ENCODE measurements at regions not wholly inside any gene's neighbourhood (a gene's known extent, or its start where the extent isn't known, plus 50 kb on each side); places are given as distances from the start of the nearest gene placed in this dataset.
A peak's percentile ranks its signal among the peaks of the same experiment; 100 is the strongest.
"Not testable (repeated sequence)": the region's sequence is repeated elsewhere in the genome, so short reads cannot be mapped to it uniquely, and the experiment has no call there.

DNA sequence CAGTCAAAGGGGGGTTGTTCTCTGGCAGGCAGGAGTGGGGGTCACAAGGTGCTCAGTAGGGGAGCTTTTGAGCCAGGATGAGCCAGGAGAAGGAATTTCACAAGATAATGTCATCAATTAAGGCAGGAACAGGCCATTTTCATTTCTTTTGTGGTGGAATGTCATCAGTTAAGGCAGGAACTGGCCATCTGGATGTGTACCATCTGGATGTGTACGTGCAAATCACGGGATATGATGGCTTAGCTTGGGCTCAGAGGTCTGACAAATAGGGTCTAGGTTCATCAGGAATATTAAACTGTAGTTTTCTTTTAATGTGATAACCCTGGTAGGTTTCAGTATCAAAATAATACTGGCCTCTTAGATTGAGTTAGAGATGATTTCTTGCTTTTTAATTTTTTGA is 752.4 kb upstream of the ANO3 start:
- not testable (repeated sequence) for H3K9me2 ChIP-seq (ENCODE audit: insufficient read depth); H3K36me3 Mint-ChIP-seq (ENCODE audit: low read depth); H3F3A ChIP-seq (replicated peaks; ENCODE audit: low read depth); H4K20me1 ChIP-seq (replicated peaks; ENCODE audit: insufficient read depth); H3K36me3 ChIP-seq (ENCODE audit: insufficient read depth); H3K79me2 ChIP-seq (replicated peaks; ENCODE audit: insufficient read depth); ATAC-seq; H3K9me3 Mint-ChIP-seq; H3K27me3 Mint-ChIP-seq (ENCODE audit: insufficient read depth, low read depth, poor library complexity); H3K27me3 ChIP-seq (ENCODE audit: insufficient read depth); H2AFZ ChIP-seq
- H3K27ac ChIP-seq (ENCODE audit: low read depth), result peak overlapping the region; percentile 94
- H3K4me3 ChIP-seq, result peak overlapping the region; percentile 11; the same call in 1 of the 2 replicates
- TF ChIP-seq NANOG (IDR thresholded peaks at IDR 0.05; ENCODE audit: borderline replicate concordance) (peak; percentile 84), POLR2AphosphoS5 (IDR thresholded peaks at IDR 0.05; ENCODE audit: low read depth) (0 out of 2 replicates have a peak, but pooled peaks have one; percentile 17)
- H3K4me2 ChIP-seq, result peak overlapping the region; percentile 28
- peaks cover 50% of the 10 kb centered on the region for H3K4me1 Mint-ChIP-seq
- peak; percentile 15 for DNase-seq (ENCODE audit: low spot score)
- H3K4me3 Mint-ChIP-seq, result peak overlapping the region; percentile 26
- peaks cover 46% of the 10 kb centered on the region for H3K4me1 ChIP-seq (ENCODE audit: insufficient read depth)
- H3K27ac Mint-ChIP-seq, result peak overlapping the region; percentile 74

DNA sequence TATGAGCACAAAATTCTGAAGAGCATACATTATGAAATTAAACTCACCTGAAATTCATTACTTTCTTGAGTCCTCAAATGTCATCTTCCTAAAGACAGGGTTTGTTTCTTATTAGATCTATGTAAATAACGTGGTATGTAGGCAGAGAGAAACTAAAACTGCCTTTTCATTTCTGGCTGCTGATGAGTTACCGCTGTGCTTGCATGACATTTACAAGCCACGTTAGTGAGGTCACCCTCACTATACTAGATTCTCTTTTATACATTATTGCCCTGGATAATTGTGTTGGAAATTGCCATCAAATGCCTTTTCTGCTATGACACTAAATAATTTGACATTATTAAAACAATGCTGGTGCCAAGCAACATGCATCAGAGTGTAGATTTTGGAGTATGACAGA is 748.3 kb upstream of the ANO3 start:
- DNase-seq (ENCODE audit: low spot score), result no peak
- H3K4me3 Mint-ChIP-seq, result no peak overlapping the region
- H3K9me2 ChIP-seq (ENCODE audit: insufficient read depth), result no peaks in the 10 kb centered on the region
- H3K27ac ChIP-seq (ENCODE audit: low read depth), result no peak overlapping the region
- no peaks in the 10 kb centered on the region for H3F3A ChIP-seq (replicated peaks; ENCODE audit: low read depth)
- H4K20me1 ChIP-seq (replicated peaks; ENCODE audit: insufficient read depth), result no peaks in the 10 kb centered on the region
- H3K36me3 ChIP-seq (ENCODE audit: insufficient read depth), result no peaks in the 10 kb centered on the region
- H3K27me3 ChIP-seq (ENCODE audit: insufficient read depth), result no peaks in the 10 kb centered on the region
- peaks cover 23% of the 10 kb centered on the region for H3K4me1 ChIP-seq (ENCODE audit: insufficient read depth)
- H3K4me1 Mint-ChIP-seq, result peaks cover 36% of the 10 kb centered on the region
- no peaks in the 10 kb centered on the region for H3K9me3 Mint-ChIP-seq
- H3K27me3 Mint-ChIP-seq (ENCODE audit: insufficient read depth, low read depth, poor library complexity), result no peaks in the 10 kb centered on the region
- ATAC-seq, result no peak
- no peaks in the 10 kb centered on the region; the same call in 1 of the 3 replicates for H3K36me3 Mint-ChIP-seq (ENCODE audit: low read depth)
- no peaks in the 10 kb centered on the region for H3K79me2 ChIP-seq (replicated peaks; ENCODE audit: insufficient read depth)
- H3K4me2 ChIP-seq, result no peak overlapping the region
- H3K4me3 ChIP-seq, result no peak overlapping the region
- H2AFZ ChIP-seq, result no peak overlapping the region
- H3K27ac Mint-ChIP-seq, result no peak overlapping the region
- TF ChIP-seq REST (IDR thresholded peaks at IDR 0.05; ENCODE audit: unreplicated experiment) (no peak), JUNB (IDR thresholded peaks at IDR 0.05; ENCODE audit: unreplicated experiment) (no peak), ZNF114 (CRISPR knock-in tag; IDR thresholded peaks at IDR 0.05) (no peak), ZNF331 (CRISPR knock-in tag; IDR thresholded peaks at IDR 0.05; ENCODE audit: low read depth) (no peak), CTCF (conservative IDR thresholded peaks at IDR 0.05; ENCODE audit: low read depth in 2 of 2) (no peak), CREB1 (CRISPR knock-in tag; IDR thresholded peaks at IDR 0.05; ENCODE audit: low read depth) (no peak), NANOG (IDR thresholded peaks at IDR 0.05; ENCODE audit: borderline replicate concordance) (no peak), EZH2 (IDR thresholded peaks at IDR 0.05; ENCODE audit: low read depth, unreplicated experiment) (no peak), EZH2phosphoT487 (IDR thresholded peaks at IDR 0.05; ENCODE audit: unreplicated experiment) (no peak), STAT1 (IDR thresholded peaks at IDR 0.05; ENCODE audit: unreplicated experiment) (no peak)
- TF ChIP-seq, protein P1, sequence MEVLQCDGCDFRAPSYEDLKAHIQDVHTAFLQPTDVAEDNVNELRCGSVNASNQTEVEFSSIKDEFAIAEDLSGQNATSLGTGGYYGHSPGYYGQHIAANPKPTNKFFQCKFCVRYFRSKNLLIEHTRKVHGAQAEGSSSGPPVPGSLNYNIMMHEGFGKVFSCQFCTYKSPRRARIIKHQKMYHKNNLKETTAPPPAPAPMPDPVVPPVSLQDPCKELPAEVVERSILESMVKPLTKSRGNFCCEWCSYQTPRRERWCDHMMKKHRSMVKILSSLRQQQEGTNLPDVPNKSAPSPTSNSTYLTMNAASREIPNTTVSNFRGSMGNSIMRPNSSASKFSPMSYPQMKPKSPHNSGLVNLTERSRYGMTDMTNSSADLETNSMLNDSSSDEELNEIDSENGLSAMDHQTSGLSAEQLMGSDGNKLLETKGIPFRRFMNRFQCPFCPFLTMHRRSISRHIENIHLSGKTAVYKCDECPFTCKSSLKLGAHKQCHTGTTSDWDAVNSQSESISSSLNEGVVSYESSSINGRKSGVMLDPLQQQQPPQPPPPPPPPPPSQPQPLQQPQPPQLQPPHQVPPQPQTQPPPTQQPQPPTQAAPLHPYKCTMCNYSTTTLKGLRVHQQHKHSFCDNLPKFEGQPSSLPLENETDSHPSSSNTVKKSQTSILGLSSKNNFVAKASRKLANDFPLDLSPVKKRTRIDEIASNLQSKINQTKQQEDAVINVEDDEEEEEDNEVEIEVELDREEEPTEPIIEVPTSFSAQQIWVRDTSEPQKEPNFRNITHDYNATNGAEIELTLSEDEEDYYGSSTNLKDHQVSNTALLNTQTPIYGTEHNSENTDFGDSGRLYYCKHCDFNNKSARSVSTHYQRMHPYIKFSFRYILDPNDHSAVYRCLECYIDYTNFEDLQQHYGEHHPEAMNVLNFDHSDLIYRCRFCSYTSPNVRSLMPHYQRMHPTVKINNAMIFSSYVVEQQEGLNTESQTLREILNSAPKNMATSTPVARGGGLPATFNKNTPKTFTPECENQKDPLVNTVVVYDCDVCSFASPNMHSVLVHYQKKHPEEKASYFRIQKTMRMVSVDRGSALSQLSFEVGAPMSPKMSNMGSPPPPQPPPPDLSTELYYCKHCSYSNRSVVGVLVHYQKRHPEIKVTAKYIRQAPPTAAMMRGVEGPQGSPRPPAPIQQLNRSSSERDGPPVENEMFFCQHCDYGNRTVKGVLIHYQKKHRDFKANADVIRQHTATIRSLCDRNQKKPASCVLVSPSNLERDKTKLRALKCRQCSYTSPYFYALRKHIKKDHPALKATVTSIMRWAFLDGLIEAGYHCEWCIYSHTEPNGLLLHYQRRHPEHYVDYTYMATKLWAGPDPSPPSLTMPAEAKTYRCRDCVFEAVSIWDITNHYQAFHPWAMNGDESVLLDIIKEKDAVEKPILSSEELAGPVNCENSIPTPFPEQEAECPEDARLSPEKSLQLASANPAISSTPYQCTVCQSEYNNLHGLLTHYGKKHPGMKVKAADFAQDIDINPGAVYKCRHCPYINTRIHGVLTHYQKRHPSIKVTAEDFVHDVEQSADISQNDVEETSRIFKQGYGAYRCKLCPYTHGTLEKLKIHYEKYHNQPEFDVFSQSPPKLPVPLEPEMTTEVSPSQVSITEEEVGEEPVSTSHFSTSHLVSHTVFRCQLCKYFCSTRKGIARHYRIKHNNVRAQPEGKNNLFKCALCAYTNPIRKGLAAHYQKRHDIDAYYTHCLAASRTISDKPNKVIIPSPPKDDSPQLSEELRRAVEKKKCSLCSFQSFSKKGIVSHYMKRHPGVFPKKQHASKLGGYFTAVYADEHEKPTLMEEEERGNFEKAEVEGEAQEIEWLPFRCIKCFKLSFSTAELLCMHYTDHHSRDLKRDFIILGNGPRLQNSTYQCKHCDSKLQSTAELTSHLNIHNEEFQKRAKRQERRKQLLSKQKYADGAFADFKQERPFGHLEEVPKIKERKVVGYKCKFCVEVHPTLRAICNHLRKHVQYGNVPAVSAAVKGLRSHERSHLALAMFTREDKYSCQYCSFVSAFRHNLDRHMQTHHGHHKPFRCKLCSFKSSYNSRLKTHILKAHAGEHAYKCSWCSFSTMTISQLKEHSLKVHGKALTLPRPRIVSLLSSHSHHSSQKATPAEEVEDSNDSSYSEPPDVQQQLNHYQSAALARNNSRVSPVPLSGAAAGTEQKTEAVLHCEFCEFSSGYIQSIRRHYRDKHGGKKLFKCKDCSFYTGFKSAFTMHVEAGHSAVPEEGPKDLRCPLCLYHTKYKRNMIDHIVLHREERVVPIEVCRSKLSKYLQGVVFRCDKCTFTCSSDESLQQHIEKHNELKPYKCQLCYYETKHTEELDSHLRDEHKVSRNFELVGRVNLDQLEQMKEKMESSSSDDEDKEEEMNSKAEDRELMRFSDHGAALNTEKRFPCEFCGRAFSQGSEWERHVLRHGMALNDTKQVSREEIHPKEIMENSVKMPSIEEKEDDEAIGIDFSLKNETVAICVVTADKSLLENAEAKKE (CRISPR knock-in tag; IDR thresholded peaks at IDR 0.05), result no peak

Measured in GM23338 (cell line).